GM10266 (cell line): ENCODE measurements at regions not wholly inside any gene's neighbourhood (a gene's known extent, or its start where the extent isn't known, plus 50 kb on each side); places are given as distances from the start of the nearest gene placed in this dataset.

Experiments used
- DNase-seq: peaks from one replicate; pipeline ENCODE4 v3.0.0; 2012; ENCODE audit errors: extremely low spot score
- TF ChIP-seq, protein P1 (sequence below): IDR thresholded peaks from 2 replicates; pipeline ENCODE4 v1.5.1; 2012; ENCODE audit warnings: mild to moderate bottlenecking, low read depth; ENCODE audit not compliant: control insufficient read depth, insufficient read depth; ENCODE audit errors: missing control alignments

DNA sequence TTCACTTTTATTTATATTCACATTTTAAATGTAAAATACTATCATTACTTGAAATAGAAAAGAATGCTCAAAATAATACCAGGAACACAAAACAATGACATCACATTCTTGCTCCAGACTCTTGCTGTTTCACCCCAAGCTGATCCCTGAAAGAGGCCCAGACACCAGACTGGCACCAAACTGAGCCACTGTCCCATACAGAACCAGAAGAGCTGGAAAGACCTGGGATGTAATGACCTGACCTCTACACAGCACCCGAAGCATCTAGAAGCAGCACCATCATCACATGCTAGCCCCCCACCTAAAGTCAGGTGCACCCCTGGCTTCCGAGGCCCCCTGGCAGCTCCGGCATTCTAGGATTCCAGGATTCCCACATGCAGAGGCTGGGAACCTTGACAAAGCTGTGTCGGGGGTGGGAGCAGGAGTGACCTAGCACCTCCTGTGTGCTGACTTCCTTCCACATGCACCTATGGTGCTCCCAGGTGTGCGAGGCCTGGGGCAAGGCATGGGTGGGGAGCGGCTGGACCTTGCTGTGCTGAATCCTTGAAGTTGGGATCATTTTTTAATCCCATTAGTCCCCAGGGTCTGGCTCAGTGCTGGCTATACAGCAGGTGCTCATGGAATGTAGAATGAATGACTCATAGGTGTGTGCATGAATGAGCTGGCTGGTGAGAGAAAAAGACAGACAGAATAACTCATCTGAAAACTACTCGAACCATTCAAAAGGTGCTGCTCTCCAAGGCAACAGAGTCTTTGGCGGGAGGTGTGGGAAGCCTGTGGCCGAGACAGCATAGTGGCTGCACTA lies 144.7 kb upstream of the IQSEC1 start:
- DNase-seq = no peak
- TF ChIP-seq, protein P1, sequence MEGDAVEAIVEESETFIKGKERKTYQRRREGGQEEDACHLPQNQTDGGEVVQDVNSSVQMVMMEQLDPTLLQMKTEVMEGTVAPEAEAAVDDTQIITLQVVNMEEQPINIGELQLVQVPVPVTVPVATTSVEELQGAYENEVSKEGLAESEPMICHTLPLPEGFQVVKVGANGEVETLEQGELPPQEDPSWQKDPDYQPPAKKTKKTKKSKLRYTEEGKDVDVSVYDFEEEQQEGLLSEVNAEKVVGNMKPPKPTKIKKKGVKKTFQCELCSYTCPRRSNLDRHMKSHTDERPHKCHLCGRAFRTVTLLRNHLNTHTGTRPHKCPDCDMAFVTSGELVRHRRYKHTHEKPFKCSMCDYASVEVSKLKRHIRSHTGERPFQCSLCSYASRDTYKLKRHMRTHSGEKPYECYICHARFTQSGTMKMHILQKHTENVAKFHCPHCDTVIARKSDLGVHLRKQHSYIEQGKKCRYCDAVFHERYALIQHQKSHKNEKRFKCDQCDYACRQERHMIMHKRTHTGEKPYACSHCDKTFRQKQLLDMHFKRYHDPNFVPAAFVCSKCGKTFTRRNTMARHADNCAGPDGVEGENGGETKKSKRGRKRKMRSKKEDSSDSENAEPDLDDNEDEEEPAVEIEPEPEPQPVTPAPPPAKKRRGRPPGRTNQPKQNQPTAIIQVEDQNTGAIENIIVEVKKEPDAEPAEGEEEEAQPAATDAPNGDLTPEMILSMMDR = no peak

DNA sequence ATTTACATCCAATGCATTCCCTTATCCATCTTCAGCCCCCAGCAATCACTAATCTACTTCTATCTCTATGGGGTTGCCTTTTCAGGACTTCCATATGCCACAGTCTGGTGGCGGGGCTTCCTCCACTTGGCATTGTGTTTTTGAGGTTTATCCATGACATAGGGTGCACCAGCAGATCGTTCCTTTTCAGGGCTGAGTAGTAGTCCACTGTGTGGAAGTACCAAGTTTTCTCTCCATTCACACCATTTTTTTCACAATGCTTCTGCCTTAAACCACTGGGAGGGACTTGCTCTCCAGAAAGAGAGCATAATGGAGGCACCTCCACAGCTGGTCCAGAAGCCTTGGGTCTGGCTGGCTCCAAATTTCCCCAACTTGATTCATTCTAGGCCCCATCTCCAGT lies 144.0 kb upstream of the IQSEC1 start:
- DNase-seq = no peak
- TF ChIP-seq, protein P1 = no peak

DNA sequence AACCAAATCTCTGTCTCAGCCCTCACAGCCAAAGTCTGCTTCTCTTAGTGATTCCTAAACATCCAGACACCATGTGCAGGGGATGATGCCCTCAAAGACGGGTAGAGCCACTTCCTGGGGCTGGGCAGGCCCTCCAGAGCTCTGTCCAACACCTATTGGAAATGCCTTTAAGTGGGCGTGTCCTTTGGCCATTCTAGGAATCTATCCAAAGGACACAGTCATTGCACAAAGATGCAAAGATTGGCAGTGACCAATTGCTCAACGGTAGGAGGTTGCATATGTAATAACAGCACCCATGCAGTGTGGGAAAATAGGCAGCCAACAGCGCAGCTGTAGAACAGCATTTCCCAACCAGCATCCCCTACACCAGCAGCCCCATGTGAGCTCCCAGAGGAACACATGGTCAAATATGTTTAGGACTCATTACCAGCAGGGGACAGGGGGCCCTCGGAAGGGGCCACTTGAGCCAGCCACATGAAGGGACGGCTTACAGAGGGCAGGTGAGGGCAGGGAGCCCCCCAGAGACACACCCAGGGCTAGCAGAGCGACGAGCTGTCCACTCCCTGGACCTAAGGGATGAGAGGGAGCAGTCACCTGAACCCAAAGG lies 142.8 kb upstream of the IQSEC1 start:
- TF ChIP-seq, protein P1 = no peak
- no peak for DNase-seq

DNA sequence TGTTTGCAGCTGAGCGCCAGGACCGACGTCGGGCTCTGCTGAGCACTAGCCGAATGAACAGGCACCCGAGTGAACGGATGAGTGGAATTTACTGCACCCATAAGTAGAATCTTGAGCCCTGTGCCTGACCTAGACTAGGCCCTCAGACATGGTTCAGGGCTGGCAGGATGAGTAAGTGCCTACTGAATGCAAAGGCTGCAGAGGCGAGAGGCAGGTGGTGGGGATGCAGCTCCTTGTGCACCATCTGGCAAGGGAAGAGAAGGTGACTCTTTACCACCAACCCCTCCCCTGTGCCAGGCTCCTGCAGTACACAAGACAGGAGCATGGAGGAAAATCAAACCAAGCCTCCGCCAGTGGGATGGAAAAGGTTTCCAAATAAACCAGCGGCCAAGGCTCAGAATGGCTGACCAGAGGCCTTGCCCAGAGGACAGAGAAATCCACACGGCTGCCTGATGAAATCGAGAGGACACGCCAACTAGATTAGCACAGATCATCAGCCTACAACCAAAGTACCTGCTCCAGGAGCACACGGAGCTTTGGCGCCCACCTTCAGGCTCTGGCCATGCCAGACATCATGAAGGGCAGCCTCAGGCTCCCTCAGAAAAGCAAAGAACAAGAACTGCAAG lies 141.7 kb upstream of the IQSEC1 start:
- no peak for DNase-seq
- TF ChIP-seq, protein P1 = no peak

DNA sequence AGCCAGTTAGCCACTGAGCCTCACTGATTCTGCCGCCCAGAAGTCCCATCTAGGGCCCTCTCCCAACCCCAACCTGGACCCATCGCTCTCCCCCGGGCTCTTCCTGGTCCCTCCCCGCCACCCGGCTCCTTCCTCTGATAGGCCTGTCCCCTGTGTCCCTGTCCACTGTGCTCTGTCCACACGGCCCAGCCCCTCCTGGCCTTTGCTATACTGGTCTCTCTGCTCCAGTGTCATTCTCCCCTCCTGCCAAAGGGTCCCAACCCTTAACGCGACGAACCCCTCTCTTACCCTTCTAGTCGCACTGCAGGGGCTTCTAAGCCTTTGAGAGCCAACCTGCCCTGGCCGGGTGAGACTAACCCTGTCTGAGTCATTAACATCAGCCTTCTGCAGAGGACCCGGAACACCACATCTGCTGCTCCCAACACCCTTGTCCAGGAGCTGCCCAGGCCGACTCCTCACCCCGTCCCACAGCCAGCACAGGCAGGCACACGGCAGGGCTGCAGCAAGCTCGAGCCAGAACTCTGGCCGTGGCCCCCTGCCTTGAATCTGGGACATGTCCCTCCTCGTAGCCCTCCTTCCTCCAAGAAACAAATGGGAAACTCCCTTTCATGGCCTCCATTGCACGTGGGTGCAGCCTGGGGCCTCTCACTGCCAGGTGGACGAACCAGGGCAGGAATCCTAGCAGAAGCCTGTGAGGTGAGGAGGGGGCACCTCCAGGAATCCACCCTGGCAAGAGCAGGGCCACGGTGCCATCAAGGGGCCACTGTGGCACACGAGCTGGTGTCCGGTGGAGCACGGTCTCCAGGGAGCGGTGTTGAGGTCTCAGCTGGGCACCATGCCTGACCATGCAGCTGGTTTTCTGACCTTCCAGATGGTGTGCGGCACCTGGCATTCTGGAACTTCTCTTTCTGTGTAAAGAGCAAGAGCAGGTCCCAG lies 140.9 kb upstream of the IQSEC1 start:
- no peak for DNase-seq
- TF ChIP-seq, protein P1 = no peak

DNA sequence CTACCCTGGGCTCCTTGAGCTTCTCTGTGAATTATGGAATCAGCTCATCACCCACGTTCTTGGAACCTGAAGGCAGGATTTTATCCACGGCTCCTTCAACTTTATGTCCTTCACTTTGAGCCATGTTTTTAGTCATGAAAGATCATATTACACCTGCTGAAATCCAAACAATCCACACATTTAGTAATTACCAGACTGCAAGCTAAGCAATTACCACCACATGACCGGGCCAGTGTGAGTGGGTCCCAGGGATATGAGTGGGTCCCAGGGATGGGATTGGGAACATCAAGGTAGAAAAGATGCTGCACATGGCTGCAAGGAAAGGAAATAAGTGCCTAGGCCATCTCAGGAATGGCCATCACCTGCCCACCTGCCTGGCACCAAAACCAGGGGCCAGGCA lies 140.3 kb upstream of the IQSEC1 start:
- TF ChIP-seq, protein P1 = no peak
- no peak for DNase-seq
